Uterus (tissue), 3 donors: ENCODE measurements at regions not wholly inside any gene's neighbourhood (a gene's known extent, or its start where the extent isn't known, plus 50 kb on each side); places are given as distances from the start of the nearest gene placed in this dataset.

ENCODE experiments used
- DNase-seq, 2 donors: peaks; one replicate each; pipeline ENCODE4 v3.0.0-alpha.2; 2019 to 2020
- H3K27ac ChIP-seq, 2 donors: fragments of 200-600 bp; sonication (generic); 1 replicate in 1 of 2; 2 replicates in 1 of 2; pipeline ENCODE4 v1.5.1; 2016 to 2018
- H3K27me3 ChIP-seq, 2 donors: fragments of 200-600 bp; sonication (generic); one replicate each; pipeline ENCODE4 v1.5.1; 2018 to 2019; ENCODE audit warnings: control low read depth in 1 of 2
- H3K36me3 ChIP-seq, 2 donors: fragments of 200-600 bp; sonication (generic); one replicate each; pipeline ENCODE4 v1.5.1; 2019; ENCODE audit warnings: control low read depth in 1 of 2
- H3K4me1 ChIP-seq, 2 donors: fragments of 200-600 bp; sonication (generic); one replicate each; pipeline ENCODE4 v1.5.1; 2018 to 2019; ENCODE audit warnings: control low read depth in 1 of 2
- H3K4me3 ChIP-seq, 2 donors: fragments of 200-600 bp; sonication (generic); 1 replicate in 1 of 2; 2 replicates in 1 of 2; pipeline ENCODE4 v1.5.1; 2018 to 2019; ENCODE audit warnings: mild to moderate bottlenecking in 1 of 2
- H3K9me3 ChIP-seq, 2 donors: fragments of 200-600 bp; sonication (generic); one replicate each; pipeline ENCODE4 v1.5.1; 2019; ENCODE audit warnings: control low read depth in 1 of 2
- POLR2A ChIP-seq, 2 donors: fragments of 450-650 bp; IDR thresholded peaks; one replicate each; pipeline ENCODE4 v1.6.1; 2016; ENCODE audit warnings: antibody characterized with exemption in 2 of 2, mild to moderate bottlenecking in 1 of 2, moderate library complexity in 1 of 2
- intact Hi-C: fragments of 100-400 bp; cut with DNase I; formaldehyde crosslinking; loops from one replicate; pipeline ENCODE4 v1.15.1; 2023; ENCODE audit warnings: low total_unique reads
- TF ChIP-seq, protein P1 (sequence below), 4 experiments: fragments of 200-600 bp in 2 of 4; fragments of 450-650 bp in 2 of 4; sonication (generic) in 2 of 4; IDR thresholded peaks; one replicate each; pipeline ENCODE4 v1.5.1; 2016 to 2019; ENCODE audit warnings: antibody characterized with exemption in 4 of 4, mild to moderate bottlenecking in 2 of 4, moderate library complexity in 1 of 4
- donor health status: DM: yes; HTN: yes; CAD: no.

DNA sequence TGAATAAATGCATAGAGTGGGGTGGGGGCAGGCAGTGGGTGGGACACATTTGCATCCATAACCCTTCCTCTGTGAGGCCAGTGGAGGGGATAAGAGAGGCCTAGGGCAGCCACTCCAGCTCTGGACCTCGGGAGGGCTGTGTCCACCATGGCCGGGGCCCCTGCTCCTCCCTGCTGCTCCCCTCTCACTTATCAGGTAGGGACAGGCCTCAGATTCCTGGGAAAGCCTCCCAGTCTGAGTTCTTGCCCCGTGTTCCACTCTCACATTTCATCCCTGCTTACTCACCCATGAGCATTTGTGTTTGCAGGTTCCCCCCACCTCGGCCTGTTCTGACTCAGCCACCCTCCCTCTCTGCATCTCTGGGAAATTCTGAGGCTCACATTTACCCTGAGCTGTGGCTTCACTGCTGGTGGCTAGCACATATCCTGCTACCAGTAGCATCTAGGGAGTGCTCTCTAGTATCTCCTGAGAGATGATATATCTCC lies 128.7 kb upstream of the TOP3B start:
- Histone ChIP-seq H3K9me3 (no peaks in the 10 kb centered on the region), H3K4me1 (no peaks in the 10 kb centered on the region), H3K36me3 (no peaks in the 10 kb centered on the region), H3K27me3 (no peaks in the 10 kb centered on the region), H3K27ac (no peak overlapping the region), H3K4me3 (no peak overlapping the region)
- intact Hi-C loops = no loop called here
- TF ChIP-seq POLR2A (IDR thresholded peaks at IDR 0.05) = no peak
- TF ChIP-seq, protein P1, sequence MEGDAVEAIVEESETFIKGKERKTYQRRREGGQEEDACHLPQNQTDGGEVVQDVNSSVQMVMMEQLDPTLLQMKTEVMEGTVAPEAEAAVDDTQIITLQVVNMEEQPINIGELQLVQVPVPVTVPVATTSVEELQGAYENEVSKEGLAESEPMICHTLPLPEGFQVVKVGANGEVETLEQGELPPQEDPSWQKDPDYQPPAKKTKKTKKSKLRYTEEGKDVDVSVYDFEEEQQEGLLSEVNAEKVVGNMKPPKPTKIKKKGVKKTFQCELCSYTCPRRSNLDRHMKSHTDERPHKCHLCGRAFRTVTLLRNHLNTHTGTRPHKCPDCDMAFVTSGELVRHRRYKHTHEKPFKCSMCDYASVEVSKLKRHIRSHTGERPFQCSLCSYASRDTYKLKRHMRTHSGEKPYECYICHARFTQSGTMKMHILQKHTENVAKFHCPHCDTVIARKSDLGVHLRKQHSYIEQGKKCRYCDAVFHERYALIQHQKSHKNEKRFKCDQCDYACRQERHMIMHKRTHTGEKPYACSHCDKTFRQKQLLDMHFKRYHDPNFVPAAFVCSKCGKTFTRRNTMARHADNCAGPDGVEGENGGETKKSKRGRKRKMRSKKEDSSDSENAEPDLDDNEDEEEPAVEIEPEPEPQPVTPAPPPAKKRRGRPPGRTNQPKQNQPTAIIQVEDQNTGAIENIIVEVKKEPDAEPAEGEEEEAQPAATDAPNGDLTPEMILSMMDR (IDR thresholded peaks at IDR 0.05) = no peak
- no peak for DNase-seq

DNA sequence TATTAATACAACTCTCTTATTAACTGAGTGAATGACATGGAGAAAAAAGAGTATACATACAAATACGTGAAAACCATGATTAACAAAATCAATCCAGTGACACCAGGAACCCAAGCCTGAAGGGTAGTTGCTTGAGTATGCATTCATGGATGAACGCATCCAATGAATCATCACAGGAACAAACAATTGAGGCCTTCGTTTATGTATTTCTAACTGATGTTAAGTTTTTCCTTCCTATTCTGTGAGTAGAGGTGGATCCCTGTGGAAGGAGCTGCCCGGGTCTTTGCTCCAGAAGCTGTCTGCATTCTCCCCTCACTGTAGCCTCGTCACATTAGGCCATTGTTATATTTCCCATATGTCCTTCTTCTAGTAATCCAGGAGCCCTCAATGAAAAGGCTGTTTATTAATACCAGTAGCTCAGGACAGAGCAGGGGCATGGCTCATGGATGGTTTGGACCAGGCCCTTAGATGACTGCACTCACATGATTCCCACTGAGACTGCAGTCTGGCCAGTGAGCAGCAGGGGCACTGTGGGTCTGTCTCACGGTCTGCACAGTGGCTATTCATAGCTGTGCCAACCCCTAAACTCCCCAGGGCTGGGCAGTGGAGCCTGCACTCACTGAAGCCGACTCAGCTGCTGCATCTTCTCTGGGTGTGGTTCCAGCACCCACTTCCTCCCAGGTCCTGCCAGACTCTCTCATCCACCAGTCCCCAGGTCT lies 128.1 kb upstream of the TOP3B start:
- Histone ChIP-seq H3K36me3 (no peaks in the 10 kb centered on the region), H3K4me3 (no peak overlapping the region), H3K4me1 (no peaks in the 10 kb centered on the region), H3K27ac (no peak overlapping the region), H3K27me3 (no peaks in the 10 kb centered on the region), H3K9me3 (no peaks in the 10 kb centered on the region)
- TF ChIP-seq POLR2A (IDR thresholded peaks at IDR 0.05) = no peak
- TF ChIP-seq, protein P1 (IDR thresholded peaks at IDR 0.05) = no peak
- DNase-seq = peak in 1 of 2 donors; percentile 27
- intact Hi-C loops = no loop called here

DNA sequence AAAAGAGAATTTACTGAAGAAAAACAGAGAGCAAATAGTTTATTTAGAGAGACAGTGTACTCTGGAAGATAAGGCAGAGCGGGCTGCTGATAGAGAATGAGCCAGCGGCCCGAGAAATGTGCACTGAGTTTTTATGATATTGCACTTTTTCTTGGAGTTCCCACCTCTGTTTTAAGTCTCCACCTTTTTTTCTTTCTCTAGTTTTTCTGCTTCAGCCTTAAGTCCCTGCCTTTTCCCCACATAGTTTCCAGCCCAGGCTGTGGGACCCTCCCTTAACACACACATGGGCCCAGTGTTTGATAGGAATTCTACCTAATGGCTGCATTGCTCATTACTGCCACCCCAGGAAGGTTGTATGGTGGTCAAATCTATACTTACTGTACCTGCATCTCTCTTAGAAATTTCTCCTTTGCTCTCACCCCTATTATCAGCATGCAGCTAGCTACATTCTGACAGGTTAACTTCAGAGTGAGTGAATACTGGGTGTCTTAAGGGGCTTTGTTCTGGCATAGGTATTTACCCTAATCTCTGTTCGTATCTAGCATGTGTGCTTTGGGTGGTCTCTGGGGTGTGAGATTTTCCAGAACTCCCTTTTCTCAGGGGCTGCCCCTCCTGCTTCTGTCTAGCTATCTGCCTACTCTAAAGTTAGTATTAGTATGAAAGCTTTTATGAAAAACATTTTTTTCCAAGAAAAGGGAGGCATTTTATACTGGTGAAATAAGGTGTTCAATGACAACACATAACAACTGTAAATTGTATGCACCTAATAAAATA lies 127.3 kb upstream of the TOP3B start:
- Histone ChIP-seq H3K27ac (no peak overlapping the region), H3K9me3 (no peaks in the 10 kb centered on the region), H3K4me1 (no peaks in the 10 kb centered on the region), H3K27me3 (no peaks in the 10 kb centered on the region), H3K4me3 (no peak overlapping the region), H3K36me3 (no peaks in the 10 kb centered on the region)
- no peak for DNase-seq
- intact Hi-C loops = no loop called here
- TF ChIP-seq, protein P1 (IDR thresholded peaks at IDR 0.05) = no peak
- TF ChIP-seq POLR2A (IDR thresholded peaks at IDR 0.05) = no peak

DNA sequence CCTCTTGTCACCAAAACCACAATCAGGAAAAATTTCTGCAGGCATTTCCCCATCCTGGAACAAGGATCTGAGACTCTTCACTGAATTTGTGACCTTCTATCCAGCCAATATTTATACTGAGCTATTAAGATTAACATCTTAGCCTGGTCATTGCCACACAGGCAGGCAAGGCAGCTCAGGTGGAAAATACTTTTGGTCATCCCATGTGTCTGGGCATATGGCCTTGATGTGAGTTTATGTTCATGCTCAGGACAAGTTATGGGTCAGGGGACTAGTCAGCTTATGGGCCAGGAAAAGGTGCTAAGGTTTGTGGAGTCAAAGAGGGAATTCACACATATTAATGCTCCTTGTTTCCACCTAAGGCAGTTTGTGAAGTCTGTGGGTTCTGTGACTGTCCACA lies 124.3 kb upstream of the TOP3B start:
- no peaks in the 10 kb centered on the region for H3K9me3 ChIP-seq
- H3K4me1 ChIP-seq = no peaks in the 10 kb centered on the region
- TF ChIP-seq, protein P1 (IDR thresholded peaks at IDR 0.05) = no peak
- TF ChIP-seq POLR2A (IDR thresholded peaks at IDR 0.05) = no peak
- intact Hi-C loops = no loop called here
- no peaks in the 10 kb centered on the region for H3K36me3 ChIP-seq
- no peaks in the 10 kb centered on the region for H3K27me3 ChIP-seq
- no peak for DNase-seq
- no peak overlapping the region for H3K27ac ChIP-seq
- no peak overlapping the region for H3K4me3 ChIP-seq

DNA sequence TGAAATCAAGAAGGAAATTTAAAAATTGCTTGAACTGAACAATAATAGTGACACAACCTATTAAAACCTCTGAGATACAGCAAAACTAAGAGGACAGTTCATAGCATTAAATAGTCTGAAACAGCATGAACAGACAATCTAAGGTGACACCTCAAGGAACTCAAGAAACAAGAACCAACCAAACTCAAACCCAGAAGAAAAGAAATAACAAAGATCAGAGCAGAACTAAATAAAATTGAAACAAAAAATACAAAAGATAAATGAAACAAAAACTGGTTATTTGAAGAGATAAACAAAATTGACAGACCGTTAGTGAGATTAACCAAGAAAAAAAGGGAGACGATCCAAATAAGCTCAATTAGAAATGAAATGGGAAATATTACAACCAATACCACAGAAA lies 122.8 kb upstream of the TOP3B start:
- H3K4me1 ChIP-seq = no peaks in the 10 kb centered on the region
- H3K27me3 ChIP-seq = no peaks in the 10 kb centered on the region
- H3K36me3 ChIP-seq = no peaks in the 10 kb centered on the region
- H3K4me3 ChIP-seq = no peak overlapping the region
- TF ChIP-seq POLR2A (IDR thresholded peaks at IDR 0.05) = no peak
- TF ChIP-seq, protein P1 (IDR thresholded peaks at IDR 0.05) = no peak
- H3K9me3 ChIP-seq = no peaks in the 10 kb centered on the region
- intact Hi-C loops = no loop called here
- no peak overlapping the region for H3K27ac ChIP-seq
- DNase-seq = no peak
